ENCODE measurements at regions not wholly inside any gene's neighbourhood (a gene's known extent, or its start where the extent isn't known, plus 50 kb on each side); places are given as distances from the start of the nearest gene placed in this dataset.

DNA sequence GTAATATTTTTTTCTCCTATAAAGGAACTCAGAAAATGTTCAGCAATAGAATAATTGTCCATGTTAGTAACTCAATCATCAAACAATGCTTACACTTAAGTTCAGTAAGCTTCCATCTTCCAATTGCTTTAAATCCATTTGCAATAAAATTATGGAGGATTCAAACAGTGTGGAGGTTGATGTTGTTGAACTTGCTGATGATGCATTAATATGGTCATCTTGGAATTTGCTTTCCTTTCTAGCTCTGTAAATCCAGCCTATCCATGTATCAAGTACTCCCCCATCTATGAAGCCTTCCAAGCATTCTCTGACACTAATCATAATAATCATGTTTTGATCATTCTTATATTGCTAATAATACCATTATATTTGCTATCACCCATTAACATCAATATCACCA is 378.4 kb upstream of the CNTN3 start:
- DNase-seq (ENCODE audit: low spot score): no peak
- POLR2A ChIA-PET: interaction anchor here (0.6 to 0.9 kb wide), 2 partner anchors 26 to 1141 kb away, joined by 3 read pairs; no protein-coding TSS in a partner anchor

DNA sequence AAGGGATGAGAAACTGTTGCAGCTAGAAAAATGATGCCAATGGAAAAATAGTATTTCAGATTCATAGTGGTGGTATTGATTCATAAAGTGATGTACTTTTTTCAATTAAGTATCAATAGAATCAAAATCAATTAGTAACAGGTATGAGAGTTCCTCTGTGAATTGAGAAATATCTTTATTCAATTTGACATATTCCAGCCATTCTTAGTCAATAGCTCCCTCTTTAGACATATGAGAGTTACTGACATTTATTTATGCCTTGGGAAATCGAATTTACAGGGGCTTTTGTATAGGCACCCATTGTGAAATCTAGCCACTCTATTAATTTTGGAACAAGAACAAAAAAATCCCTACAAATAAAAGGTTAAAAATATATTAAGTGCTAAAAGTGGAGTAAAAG is 386.9 kb upstream of the CNTN3 start:
- Histone ChIP-seq H3K27ac (ENCODE audit: low read depth, low read length, poor library complexity, severe bottlenecking) (no peak overlapping the region), H2AFZ (ENCODE audit: low read length) (no peak overlapping the region), H4K20me1 (ENCODE audit: insufficient read depth, low read length) (no peaks in the 10 kb centered on the region), H3K9me3 (ENCODE audit: low read length) (no peaks in the 10 kb centered on the region), H3K4me1 (ENCODE audit: insufficient read depth, low read length, poor library complexity, severe bottlenecking) (no peaks in the 10 kb centered on the region), H3K9me2 (ENCODE audit: insufficient read depth, low read length) (no peaks in the 10 kb centered on the region), H3K4me2 (ENCODE audit: low read length) (no peak overlapping the region), H3K4me3 (ENCODE audit: low read depth, low read length, poor library complexity, severe bottlenecking) (no peak overlapping the region), H3K36me3 (ENCODE audit: insufficient read depth, low read length) (no peaks in the 10 kb centered on the region), H3K79me2 (ENCODE audit: insufficient read depth, low read depth, low read length) (no peaks in the 10 kb centered on the region)
- CTCF ChIA-PET (ENCODE audit: unreplicated experiment): no interaction called here
- no peak for TF ChIP-seq EZH2phosphoT487 (IDR thresholded peaks at IDR 0.05; ENCODE audit: borderline replicate concordance, low read depth, low read length)
- TF ChIP-seq, protein P1, sequence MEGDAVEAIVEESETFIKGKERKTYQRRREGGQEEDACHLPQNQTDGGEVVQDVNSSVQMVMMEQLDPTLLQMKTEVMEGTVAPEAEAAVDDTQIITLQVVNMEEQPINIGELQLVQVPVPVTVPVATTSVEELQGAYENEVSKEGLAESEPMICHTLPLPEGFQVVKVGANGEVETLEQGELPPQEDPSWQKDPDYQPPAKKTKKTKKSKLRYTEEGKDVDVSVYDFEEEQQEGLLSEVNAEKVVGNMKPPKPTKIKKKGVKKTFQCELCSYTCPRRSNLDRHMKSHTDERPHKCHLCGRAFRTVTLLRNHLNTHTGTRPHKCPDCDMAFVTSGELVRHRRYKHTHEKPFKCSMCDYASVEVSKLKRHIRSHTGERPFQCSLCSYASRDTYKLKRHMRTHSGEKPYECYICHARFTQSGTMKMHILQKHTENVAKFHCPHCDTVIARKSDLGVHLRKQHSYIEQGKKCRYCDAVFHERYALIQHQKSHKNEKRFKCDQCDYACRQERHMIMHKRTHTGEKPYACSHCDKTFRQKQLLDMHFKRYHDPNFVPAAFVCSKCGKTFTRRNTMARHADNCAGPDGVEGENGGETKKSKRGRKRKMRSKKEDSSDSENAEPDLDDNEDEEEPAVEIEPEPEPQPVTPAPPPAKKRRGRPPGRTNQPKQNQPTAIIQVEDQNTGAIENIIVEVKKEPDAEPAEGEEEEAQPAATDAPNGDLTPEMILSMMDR (conservative IDR thresholded peaks at IDR 0.05; ENCODE audit: low read length): peak; percentile 61
- POLR2A ChIA-PET: no interaction called here
- no peak for DNase-seq (ENCODE audit: low spot score)
- intact Hi-C loops (cut with micrococcal nuclease; ENCODE audit: unreplicated experiment): no loop called here
- BruUV-seq (replicated peaks): no TSS peak

More for the DNA sequence above, 378.4 kb upstream of the CNTN3 start:
- CTCF ChIA-PET (ENCODE audit: unreplicated experiment): no interaction called here
- Histone ChIP-seq H3K9me2 (ENCODE audit: insufficient read depth, low read length) (no peaks in the 10 kb centered on the region), H3K4me1 (ENCODE audit: insufficient read depth, low read length, poor library complexity, severe bottlenecking) (no peaks in the 10 kb centered on the region), H2AFZ (ENCODE audit: low read length) (no peak overlapping the region), H4K20me1 (ENCODE audit: insufficient read depth, low read length) (no peaks in the 10 kb centered on the region), H3K27ac (ENCODE audit: low read depth, low read length, poor library complexity, severe bottlenecking) (no peak overlapping the region), H3K9me3 (ENCODE audit: low read length) (no peaks in the 10 kb centered on the region), H3K79me2 (ENCODE audit: insufficient read depth, low read depth, low read length) (no peaks in the 10 kb centered on the region), H3K4me3 (ENCODE audit: low read depth, low read length, poor library complexity, severe bottlenecking) (no peak overlapping the region), H3K36me3 (ENCODE audit: insufficient read depth, low read length) (no peaks in the 10 kb centered on the region), H3K4me2 (ENCODE audit: low read length) (no peak overlapping the region)
- intact Hi-C loops (cut with micrococcal nuclease; ENCODE audit: unreplicated experiment): no loop called here
- no TSS peak for BruUV-seq (replicated peaks)
- no peak for TF ChIP-seq EZH2phosphoT487 (IDR thresholded peaks at IDR 0.05; ENCODE audit: borderline replicate concordance, low read depth, low read length)
- TF ChIP-seq, protein P1 (conservative IDR thresholded peaks at IDR 0.05; ENCODE audit: low read length): no peak

DNA sequence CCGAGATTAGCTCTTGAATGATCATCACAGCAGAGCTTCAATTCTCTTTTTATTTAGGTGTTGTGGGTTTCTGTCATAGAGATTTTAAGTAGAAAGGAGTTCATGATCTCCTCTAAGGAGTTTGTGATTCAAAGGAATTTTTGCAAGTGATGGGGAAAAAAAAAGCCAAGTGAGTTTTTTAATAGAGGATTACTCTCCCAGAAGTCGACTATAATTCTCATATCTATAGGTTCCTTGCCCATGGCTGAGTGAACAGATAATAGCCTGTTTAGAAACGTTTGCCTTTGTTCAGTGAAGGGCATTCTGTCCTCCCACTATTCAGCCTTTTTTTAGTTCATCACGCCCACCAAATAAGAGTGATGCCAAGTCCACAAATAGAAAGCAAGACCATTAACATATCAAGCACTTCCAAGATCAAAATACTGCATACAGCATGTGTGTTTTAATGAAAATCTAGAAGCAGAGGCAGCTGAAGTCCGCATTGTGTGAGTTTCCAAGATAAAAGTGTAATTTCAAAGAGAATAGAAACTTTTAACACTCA is 398.4 kb upstream of the CNTN3 start:
- intact Hi-C loops (cut with micrococcal nuclease; ENCODE audit: unreplicated experiment): no loop called here
- BruUV-seq (replicated peaks): no TSS peak
- Histone ChIP-seq H2AFZ (ENCODE audit: low read length) (no peak overlapping the region), H4K20me1 (ENCODE audit: insufficient read depth, low read length) (no peaks in the 10 kb centered on the region), H3K4me1 (ENCODE audit: insufficient read depth, low read length, poor library complexity, severe bottlenecking) (no peaks in the 10 kb centered on the region), H3K79me2 (ENCODE audit: insufficient read depth, low read depth, low read length) (no peaks in the 10 kb centered on the region), H3K36me3 (ENCODE audit: insufficient read depth, low read length) (no peaks in the 10 kb centered on the region), H3K9me2 (ENCODE audit: insufficient read depth, low read length) (no peaks in the 10 kb centered on the region), H3K9me3 (ENCODE audit: low read length) (no peaks in the 10 kb centered on the region), H3K4me2 (ENCODE audit: low read length) (no peak overlapping the region), H3K4me3 (ENCODE audit: low read depth, low read length, poor library complexity, severe bottlenecking) (no peak overlapping the region), H3K27ac (ENCODE audit: low read depth, low read length, poor library complexity, severe bottlenecking) (no peak overlapping the region)
- ChIA-PET POLR2A (interaction anchor here (0.6 kb wide), 1 partner anchor 1213 kb away, joined by 3 read pairs; no protein-coding TSS in a partner anchor), CTCF (ENCODE audit: unreplicated experiment) (no interaction called here)
- no peak for TF ChIP-seq EZH2phosphoT487 (IDR thresholded peaks at IDR 0.05; ENCODE audit: borderline replicate concordance, low read depth, low read length)
- TF ChIP-seq, protein P1 (conservative IDR thresholded peaks at IDR 0.05; ENCODE audit: low read length): no peak
- no peak for DNase-seq (ENCODE audit: low spot score)
